HCT116 (cell line): ENCODE measurements at regions not wholly inside any gene's neighbourhood (a gene's known extent, or its start where the extent isn't known, plus 50 kb on each side); places are given as distances from the start of the nearest gene placed in this dataset.
A peak's percentile ranks its signal among the peaks of the same experiment; 100 is the strongest.

ENCODE experiments used
- ATAC-seq: fragments of 200-7000 bp; cut with Tn5 transposase; 2 replicates; pipeline ENCODE4 v1.9.1; 2020; ENCODE audit warnings: mild to moderate bottlenecking, moderate library complexity
- BruUV-seq: library from RNA; stranded (reverse); fragments of 400-500 nt; replicated peaks from 2 replicates; lab custom pipeline; 2021; lab: Mats Ljungman, UMichigan
- CTCF ChIA-PET: fragments of 300-600 bp; sonication (Branson Sonifier 250); formaldehyde crosslinking; loops from one replicate; lab custom pipeline; 2021; ENCODE audit warnings: antibody characterized with exemption; lab: Charles Lee
- POLR2A ChIA-PET: fragments of 300-600, 350-600 bp; sonication (Branson Sonifier 250); formaldehyde crosslinking; loops from one replicate; lab custom pipeline; 2021; ENCODE audit warnings: antibody characterized with exemption; lab: Charles Lee
- RAD21 ChIA-PET, 2 experiments: fragments of 300-600 bp; sonication (Branson Sonifier 250); formaldehyde crosslinking; loops; one replicate each; lab custom pipeline; 2023; ENCODE audit warnings: low total read pairs in 2 of 2; ENCODE audit not compliant: uncharacterized antibody in 2 of 2, unreplicated experiment in 2 of 2, low non-redundant PET in 1 of 2; lab: Charles Lee
- DNase-seq: peaks from one replicate; pipeline ENCODE4 v3.0.0-alpha.2; 2010; ENCODE audit warnings: low read depth, low spot score
- H2AFZ ChIP-seq: fragments of 200-600 bp; shearing (Covaris generic), sonication (generic); 2 replicates; pipeline ENCODE4 v1.6.1; 2017; ENCODE audit warnings: low read depth, mixed run types, mixed read lengths, antibody characterized with exemption, low read length; ENCODE audit not compliant: poor library complexity, severe bottlenecking
- H3K27ac ChIP-seq: 2 replicates; pipeline ENCODE4 v1.5.1; 2012; ENCODE audit warnings: low read depth, low read length
- H3K27me3 ChIP-seq: fragments of 200-600 bp; sonication (generic); 2 replicates; pipeline ENCODE4 v1.6.1; 2016; ENCODE audit warnings: mixed run types, low read length, mixed read lengths; ENCODE audit not compliant: insufficient read depth
- H3K36me3 ChIP-seq, 2 experiments: fragments of 200-500 bp in 1 of 2; fragments of 200-600 bp in 1 of 2; sonication (Bioruptor generic) in 1 of 2; sonication (generic) in 1 of 2; 2 replicates each; pipeline versions ENCODE4 v1.5.1 to v1.6.1; 2014 to 2016; ENCODE audit warnings: low read length in 2 of 2, inconsistent platforms in 1 of 2, mixed read lengths in 1 of 2, mixed run types in 1 of 2; ENCODE audit not compliant: insufficient read depth in 2 of 2, control insufficient read depth in 1 of 2
- H3K4me1 ChIP-seq, 2 experiments: fragments of 200-600 bp in 1 of 2; sonication (generic) in 1 of 2; 2 replicates each; pipeline versions ENCODE4 v1.5.1 to v1.6.1; 2012 to 2017; ENCODE audit warnings: low read length in 2 of 2, inconsistent platforms in 1 of 2, mild to moderate bottlenecking in 1 of 2, mixed read lengths in 1 of 2, mixed run types in 1 of 2, moderate library complexity in 1 of 2; ENCODE audit not compliant: insufficient read depth in 2 of 2, control insufficient read depth in 1 of 2
- H3K4me2 ChIP-seq: fragments of 200-600 bp; sonication (generic); 2 replicates; pipeline ENCODE4 v1.6.1; 2017; ENCODE audit warnings: mixed run types, low read length, mixed read lengths
- H3K4me3 ChIP-seq, 2 experiments: fragments of 200-600 bp in 1 of 2; sonication (generic) in 1 of 2; replicated peaks in 1 of 2; 2 replicates each; pipeline ENCODE4 v1.5.1; 2011 to 2016; ENCODE audit warnings: low read length in 2 of 2, control low read depth in 1 of 2, low read depth in 1 of 2, mild to moderate bottlenecking in 1 of 2, mixed read lengths in 1 of 2, mixed run types in 1 of 2
- H3K79me2 ChIP-seq: fragments of 200-600 bp; sonication (generic); 2 replicates; pipeline ENCODE4 v1.6.1; 2017; ENCODE audit warnings: mild to moderate bottlenecking, mixed run types, low read length, moderate library complexity, mixed read lengths; ENCODE audit not compliant: insufficient read depth
- H3K9ac ChIP-seq: fragments of 200-600 bp; sonication (generic); 2 replicates; pipeline ENCODE4 v1.6.1; 2016; ENCODE audit warnings: low read length, mixed read lengths
- H3K9me2 ChIP-seq: fragments of 200-600 bp; sonication (generic), shearing (Covaris generic); 2 replicates; pipeline ENCODE4 v1.6.1; 2017; ENCODE audit warnings: mixed run types, mild to moderate bottlenecking, moderate library complexity; ENCODE audit not compliant: insufficient read depth
- H3K9me3 ChIP-seq, 2 experiments: fragments of 200-500 bp in 1 of 2; fragments of 200-600 bp in 1 of 2; sonication (Bioruptor generic) in 1 of 2; sonication (generic) in 1 of 2; 2 replicates each; pipeline ENCODE4 v1.6.1; 2014 to 2017; ENCODE audit warnings: low read length in 2 of 2, mixed read lengths in 2 of 2, inconsistent platforms in 1 of 2, low read depth in 1 of 2, mild to moderate bottlenecking in 1 of 2, mixed run types in 1 of 2, moderate library complexity in 1 of 2; ENCODE audit not compliant: control insufficient read depth in 1 of 2, insufficient read depth in 1 of 2
- H4K20me1 ChIP-seq: fragments of 200-600 bp; sonication (generic), shearing (Covaris generic); 2 replicates; pipeline ENCODE4 v1.6.1; 2017; ENCODE audit warnings: mixed run types, mild to moderate bottlenecking, moderate library complexity; ENCODE audit not compliant: insufficient read depth
- CBX3 ChIP-seq: IDR thresholded peaks from 2 replicates; pipeline ENCODE4 v1.6.1; 2012; ENCODE audit warnings: low read depth
- EGR1 ChIP-seq: IDR thresholded peaks from 2 replicates; pipeline ENCODE4 v1.6.1; 2012; ENCODE audit warnings: low read depth
- ELF1 ChIP-seq: IDR thresholded peaks from 2 replicates; pipeline ENCODE4 v1.6.1; 2012; ENCODE audit warnings: low read depth, borderline replicate concordance
- EZH2phosphoT487 ChIP-seq: fragments of 200-600 bp; IDR thresholded peaks from 2 replicates; pipeline ENCODE4 v1.6.1; 2018; ENCODE audit warnings: antibody characterized with exemption, borderline replicate concordance
- FOSL1 ChIP-seq: IDR thresholded peaks from 2 replicates; pipeline ENCODE4 v1.6.1; 2012; ENCODE audit warnings: low read depth
- JUND ChIP-seq: IDR thresholded peaks from 2 replicates; pipeline ENCODE4 v1.6.1; 2012
- POLR2A ChIP-seq: IDR thresholded peaks from 2 replicates; pipeline ENCODE4 v1.7.0; 2011; ENCODE audit warnings: borderline replicate concordance; ENCODE audit not compliant: insufficient read depth, insufficient read length; ENCODE audit errors: extremely low read depth
- POLR2AphosphoS5 ChIP-seq: IDR thresholded peaks from 2 replicates; pipeline ENCODE4 v1.6.1; 2011; ENCODE audit warnings: mild to moderate bottlenecking, low read depth, low read length, moderate library complexity
- SP1 ChIP-seq: IDR thresholded peaks from 2 replicates; pipeline ENCODE4 v1.6.1; 2012; ENCODE audit warnings: low read depth
- TCF7L2 ChIP-seq: IDR thresholded peaks from 2 replicates; pipeline ENCODE4 v1.7.0; 2011; ENCODE audit warnings: borderline replicate concordance, inconsistent platforms; ENCODE audit not compliant: insufficient read depth, insufficient read length; ENCODE audit errors: extremely low read depth
- ZFX ChIP-seq: fragments of 450-650 bp; IDR thresholded peaks from 2 replicates; pipeline ENCODE4 v1.6.1; 2017
- intact Hi-C: fragments of 100-400 bp; cut with micrococcal nuclease; formaldehyde crosslinking; loops from 2 replicates; pipeline ENCODE4 v1.10.0; 2022
- TF ChIP-seq, protein P1 (sequence below): IDR thresholded peaks from 2 replicates; pipeline ENCODE4 v1.6.1; 2012
- TF ChIP-seq, protein P2 (sequence below), 3 experiments: fragments of 200-600 bp in 1 of 3; sonication (generic) in 1 of 3; IDR thresholded peaks in 2 of 3; conservative IDR thresholded peaks in 1 of 3; 2 replicates each; pipeline ENCODE4 v1.5.1; 2012 to 2017; ENCODE audit warnings: low read depth in 2 of 3, low read length in 2 of 3, antibody characterized with exemption in 1 of 3, borderline replicate concordance in 1 of 3, control low read depth in 1 of 3, mild to moderate bottlenecking in 1 of 3, mixed read lengths in 1 of 3, mixed run types in 1 of 3, moderate library complexity in 1 of 3; ENCODE audit not compliant: insufficient read depth in 1 of 3
- TF ChIP-seq, protein P3 (sequence below): IDR thresholded peaks from 2 replicates; pipeline ENCODE4 v1.6.1; 2012
- TF ChIP-seq, protein P4 (sequence below): IDR thresholded peaks from 2 replicates; pipeline ENCODE4 v1.6.1; 2012; ENCODE audit warnings: low read depth

DNA sequence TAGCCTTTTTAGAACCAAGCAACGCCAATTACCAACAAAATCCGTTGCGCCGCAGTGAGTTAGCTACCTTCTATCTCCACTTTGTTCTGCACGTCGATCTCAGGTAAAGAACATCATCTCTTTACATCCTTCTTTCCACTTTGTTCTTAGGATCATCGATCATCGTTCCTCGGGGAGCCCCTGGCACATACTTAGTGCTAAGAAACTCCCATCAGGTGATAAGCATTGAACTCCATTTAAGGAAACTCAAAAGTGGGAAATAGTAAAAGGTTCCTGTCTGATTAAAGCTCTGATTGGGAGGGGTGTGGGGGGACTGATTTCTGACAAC lies 227.0 kb upstream of the PRSS16 start:
- POLR2A ChIA-PET = no interaction called here
- H3K9ac ChIP-seq = 0 out of 2 replicates have a peak overlapping the region, but pooled peaks have one; percentile 70
- H4K20me1 ChIP-seq = no peaks in the 10 kb centered on the region
- H3K27ac ChIP-seq = peak overlapping the region; percentile 71; the same call in 1 of the 2 replicates
- CTCF ChIA-PET = no interaction called here
- H3K9me2 ChIP-seq = no peaks in the 10 kb centered on the region
- H3K27me3 ChIP-seq = no peaks in the 10 kb centered on the region
- peaks cover 2% of the 10 kb centered on the region; the same call in 1 of the 2 replicates for H3K79me2 ChIP-seq
- RAD21 ChIA-PET = no interaction called here
- no peak overlapping the region for H2AFZ ChIP-seq
- H3K4me1 ChIP-seq = peaks cover 0 to 5% of the 10 kb centered on the region in 2 experiments; a peak in 1 of 4 replicates
- no peak for TF ChIP-seq POLR2AphosphoS5
- TF ChIP-seq ZFX = no peak
- no peak for TF ChIP-seq FOSL1
- no peak for TF ChIP-seq EGR1
- no peak for TF ChIP-seq TCF7L2
- TF ChIP-seq, protein P1, sequence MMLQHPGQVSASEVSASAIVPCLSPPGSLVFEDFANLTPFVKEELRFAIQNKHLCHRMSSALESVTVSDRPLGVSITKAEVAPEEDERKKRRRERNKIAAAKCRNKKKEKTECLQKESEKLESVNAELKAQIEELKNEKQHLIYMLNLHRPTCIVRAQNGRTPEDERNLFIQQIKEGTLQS = no peak
- no peak for TF ChIP-seq EZH2phosphoT487
- TF ChIP-seq SP1 = no peak
- no peak for TF ChIP-seq ELF1
- TF ChIP-seq POLR2A = no peak
- TF ChIP-seq CBX3 = no peak
- TF ChIP-seq JUND = no peak
- TF ChIP-seq, protein P2, sequence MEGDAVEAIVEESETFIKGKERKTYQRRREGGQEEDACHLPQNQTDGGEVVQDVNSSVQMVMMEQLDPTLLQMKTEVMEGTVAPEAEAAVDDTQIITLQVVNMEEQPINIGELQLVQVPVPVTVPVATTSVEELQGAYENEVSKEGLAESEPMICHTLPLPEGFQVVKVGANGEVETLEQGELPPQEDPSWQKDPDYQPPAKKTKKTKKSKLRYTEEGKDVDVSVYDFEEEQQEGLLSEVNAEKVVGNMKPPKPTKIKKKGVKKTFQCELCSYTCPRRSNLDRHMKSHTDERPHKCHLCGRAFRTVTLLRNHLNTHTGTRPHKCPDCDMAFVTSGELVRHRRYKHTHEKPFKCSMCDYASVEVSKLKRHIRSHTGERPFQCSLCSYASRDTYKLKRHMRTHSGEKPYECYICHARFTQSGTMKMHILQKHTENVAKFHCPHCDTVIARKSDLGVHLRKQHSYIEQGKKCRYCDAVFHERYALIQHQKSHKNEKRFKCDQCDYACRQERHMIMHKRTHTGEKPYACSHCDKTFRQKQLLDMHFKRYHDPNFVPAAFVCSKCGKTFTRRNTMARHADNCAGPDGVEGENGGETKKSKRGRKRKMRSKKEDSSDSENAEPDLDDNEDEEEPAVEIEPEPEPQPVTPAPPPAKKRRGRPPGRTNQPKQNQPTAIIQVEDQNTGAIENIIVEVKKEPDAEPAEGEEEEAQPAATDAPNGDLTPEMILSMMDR (IDR thresholded peaks at IDR 0.05 in 2 of 3, conservative IDR thresholded peaks at IDR 0.05 in 1 of 3; ENCODE audit: borderline replicate concordance in 1 of 3, insufficient read depth in 1 of 3, low read depth in 2 of 3, low read length in 2 of 3) = no peak
- TF ChIP-seq, protein P3, sequence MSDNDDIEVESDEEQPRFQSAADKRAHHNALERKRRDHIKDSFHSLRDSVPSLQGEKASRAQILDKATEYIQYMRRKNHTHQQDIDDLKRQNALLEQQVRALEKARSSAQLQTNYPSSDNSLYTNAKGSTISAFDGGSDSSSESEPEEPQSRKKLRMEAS = no peak
- TF ChIP-seq, protein P4, sequence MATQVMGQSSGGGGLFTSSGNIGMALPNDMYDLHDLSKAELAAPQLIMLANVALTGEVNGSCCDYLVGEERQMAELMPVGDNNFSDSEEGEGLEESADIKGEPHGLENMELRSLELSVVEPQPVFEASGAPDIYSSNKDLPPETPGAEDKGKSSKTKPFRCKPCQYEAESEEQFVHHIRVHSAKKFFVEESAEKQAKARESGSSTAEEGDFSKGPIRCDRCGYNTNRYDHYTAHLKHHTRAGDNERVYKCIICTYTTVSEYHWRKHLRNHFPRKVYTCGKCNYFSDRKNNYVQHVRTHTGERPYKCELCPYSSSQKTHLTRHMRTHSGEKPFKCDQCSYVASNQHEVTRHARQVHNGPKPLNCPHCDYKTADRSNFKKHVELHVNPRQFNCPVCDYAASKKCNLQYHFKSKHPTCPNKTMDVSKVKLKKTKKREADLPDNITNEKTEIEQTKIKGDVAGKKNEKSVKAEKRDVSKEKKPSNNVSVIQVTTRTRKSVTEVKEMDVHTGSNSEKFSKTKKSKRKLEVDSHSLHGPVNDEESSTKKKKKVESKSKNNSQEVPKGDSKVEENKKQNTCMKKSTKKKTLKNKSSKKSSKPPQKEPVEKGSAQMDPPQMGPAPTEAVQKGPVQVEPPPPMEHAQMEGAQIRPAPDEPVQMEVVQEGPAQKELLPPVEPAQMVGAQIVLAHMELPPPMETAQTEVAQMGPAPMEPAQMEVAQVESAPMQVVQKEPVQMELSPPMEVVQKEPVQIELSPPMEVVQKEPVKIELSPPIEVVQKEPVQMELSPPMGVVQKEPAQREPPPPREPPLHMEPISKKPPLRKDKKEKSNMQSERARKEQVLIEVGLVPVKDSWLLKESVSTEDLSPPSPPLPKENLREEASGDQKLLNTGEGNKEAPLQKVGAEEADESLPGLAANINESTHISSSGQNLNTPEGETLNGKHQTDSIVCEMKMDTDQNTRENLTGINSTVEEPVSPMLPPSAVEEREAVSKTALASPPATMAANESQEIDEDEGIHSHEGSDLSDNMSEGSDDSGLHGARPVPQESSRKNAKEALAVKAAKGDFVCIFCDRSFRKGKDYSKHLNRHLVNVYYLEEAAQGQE = no peak
- TF ChIP-seq, all 23 proteins: peak for 0
- Histone ChIP-seq H3K4me2 (peak overlapping the region; percentile 59), H3K4me3 (peak overlapping the region; percentile 56 to 59), H3K36me3 (no peaks in the 10 kb centered on the region), H3K9me3 (peaks cover 0 to 4% of the 10 kb centered on the region in 2 experiments; a peak in 1 of 4 replicates)
- no peak for DNase-seq
- TSS peak; percentile 68 for BruUV-seq
- ATAC-seq = no peak
- intact Hi-C loops = no loop called here
